Activated naive CD4-positive, alpha-beta T cell treated with anti-CD3 and anti-CD28 coated beads for 36 hours (primary cell): ENCODE measurements at regions not wholly inside any gene's neighbourhood (a gene's known extent, or its start where the extent isn't known, plus 50 kb on each side); places are given as distances from the start of the nearest gene placed in this dataset.

ENCODE experiments used
- CTCF ChIA-PET: fragments of 350-600 bp; sonication (Branson Sonifier 250); formaldehyde crosslinking; loops from one replicate; lab custom pipeline; 2021; ENCODE audit warnings: antibody characterized with exemption; lab: Charles Lee
- DNase-seq: peaks from one replicate; pipeline ENCODE4 v3.0.0-alpha.2; 2020
- H3K27ac Mint-ChIP-seq: one replicate; pipeline ENCODE4 v1.8.0; 2021; ENCODE audit warnings: mild to moderate bottlenecking, mixed read lengths
- H3K27me3 Mint-ChIP-seq: one replicate; pipeline ENCODE4 v1.8.0; 2021; ENCODE audit warnings: low read depth, mixed read lengths
- H3K36me3 Mint-ChIP-seq: one replicate; pipeline ENCODE4 v1.8.0; 2021; ENCODE audit warnings: low read depth, mixed read lengths
- H3K4me1 Mint-ChIP-seq: one replicate; pipeline ENCODE4 v1.8.0; 2021; ENCODE audit warnings: low read depth, mixed read lengths
- H3K4me3 Mint-ChIP-seq: one replicate; pipeline ENCODE4 v1.8.0; 2021; ENCODE audit warnings: mild to moderate bottlenecking, moderate library complexity, mixed read lengths
- H3K9me3 Mint-ChIP-seq: one replicate; pipeline ENCODE4 v1.8.0; 2021; ENCODE audit warnings: mixed read lengths
- intact Hi-C: fragments of 100-400 bp; cut with micrococcal nuclease; formaldehyde crosslinking; loops from one replicate; pipeline ENCODE4 v1.15.1; 2023

DNA sequence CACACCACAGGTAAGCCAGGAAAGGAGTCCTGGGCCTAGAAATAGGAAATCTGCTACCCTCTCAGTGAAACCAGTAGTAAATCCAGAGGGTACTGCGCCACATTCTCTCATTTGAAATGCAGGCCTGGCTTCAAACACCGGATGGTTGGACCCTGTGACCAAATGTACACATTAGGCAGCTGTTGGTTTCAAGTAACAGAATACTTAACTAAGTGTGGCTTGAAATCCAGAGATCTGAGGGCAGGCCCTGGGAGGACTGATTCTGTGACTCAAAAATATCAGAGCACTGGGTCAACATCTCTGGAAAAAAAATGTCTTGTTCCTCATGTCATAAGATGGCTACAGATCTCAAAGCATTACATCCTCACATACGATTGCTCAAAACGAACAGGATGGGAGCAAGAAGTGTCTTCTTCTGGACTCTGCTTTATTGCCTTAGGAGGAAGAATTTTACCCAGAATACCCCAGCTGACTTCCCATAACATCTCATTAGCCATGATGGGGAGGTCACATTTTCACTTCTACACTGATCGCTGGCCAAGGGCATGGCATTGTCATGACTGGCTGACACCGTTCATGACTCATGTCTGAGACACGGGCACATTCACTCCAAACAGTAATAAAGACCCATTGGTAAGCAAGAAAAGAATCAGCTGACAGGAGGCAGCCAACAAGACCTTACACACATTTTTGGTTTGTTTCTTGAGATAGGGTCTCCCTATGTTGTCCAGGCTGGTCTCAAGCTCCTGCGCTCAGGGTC is 166.0 kb downstream of the ARRDC4 start:
- intact Hi-C loops = no loop called here
- Mint-ChIP-seq H3K4me3 (no peak overlapping the region), H3K27me3 (peaks cover 4% of the 10 kb centered on the region), H3K36me3 (no peaks in the 10 kb centered on the region), H3K27ac (no peak overlapping the region), H3K9me3 (no peaks in the 10 kb centered on the region), H3K4me1 (no peaks in the 10 kb centered on the region)
- CTCF ChIA-PET = interaction anchor here (0.7 kb wide), 1 partner anchor 227 kb away, joined by 3 read pairs; no protein-coding TSS in a partner anchor
- no peak for DNase-seq

DNA sequence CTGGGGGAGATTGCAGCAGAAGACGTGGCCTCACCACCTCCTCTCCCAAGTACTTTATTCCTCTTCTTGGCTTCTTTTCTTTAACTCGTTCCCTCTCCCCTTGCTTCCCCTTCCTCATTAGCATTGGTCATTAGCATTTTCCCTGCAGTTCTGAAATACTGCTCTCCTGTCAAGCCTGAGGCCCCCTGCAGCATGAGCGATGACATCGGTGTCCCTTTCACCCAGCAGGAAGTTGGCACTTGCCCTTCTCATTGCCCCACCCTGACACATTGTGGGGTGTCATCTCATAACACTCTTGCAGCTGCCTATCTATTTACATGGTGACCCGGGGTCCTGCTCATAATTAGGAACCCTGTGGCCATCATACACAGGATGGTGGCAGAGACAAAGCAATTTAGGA is 167.1 kb downstream of the ARRDC4 start:
- Mint-ChIP-seq H3K27ac (no peak overlapping the region), H3K36me3 (no peaks in the 10 kb centered on the region), H3K27me3 (peaks cover 6% of the 10 kb centered on the region), H3K4me1 (no peaks in the 10 kb centered on the region), H3K4me3 (no peak overlapping the region), H3K9me3 (no peaks in the 10 kb centered on the region)
- intact Hi-C loops = no loop called here
- CTCF ChIA-PET = no interaction called here
- no peak for DNase-seq

DNA sequence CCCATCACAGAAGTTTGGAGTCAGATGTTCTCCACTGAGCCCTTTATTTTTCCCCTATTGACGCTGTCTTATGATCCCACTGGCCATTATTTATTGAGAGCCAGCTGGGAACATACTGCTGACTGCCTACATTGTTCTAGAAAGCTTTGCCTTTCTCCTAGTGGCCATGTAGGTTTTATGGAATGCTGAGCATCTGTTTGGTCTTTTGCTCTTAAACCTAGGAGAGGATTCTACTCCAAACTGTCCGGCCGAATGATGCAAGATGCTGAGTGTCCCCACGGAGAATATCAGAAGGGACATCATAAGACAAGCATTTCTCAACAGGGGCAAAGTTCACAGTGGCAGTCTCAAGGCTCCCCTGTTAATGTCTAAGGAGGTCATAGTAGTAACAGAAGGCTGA is 171.4 kb downstream of the ARRDC4 start:
- CTCF ChIA-PET = no interaction called here
- H3K9me3 Mint-ChIP-seq = no peaks in the 10 kb centered on the region
- no peaks in the 10 kb centered on the region for H3K36me3 Mint-ChIP-seq
- H3K4me1 Mint-ChIP-seq = no peaks in the 10 kb centered on the region
- no peak overlapping the region for H3K4me3 Mint-ChIP-seq
- H3K27ac Mint-ChIP-seq = no peak overlapping the region
- peaks cover 6% of the 10 kb centered on the region for H3K27me3 Mint-ChIP-seq
- intact Hi-C loops = no loop called here
- no peak for DNase-seq

DNA sequence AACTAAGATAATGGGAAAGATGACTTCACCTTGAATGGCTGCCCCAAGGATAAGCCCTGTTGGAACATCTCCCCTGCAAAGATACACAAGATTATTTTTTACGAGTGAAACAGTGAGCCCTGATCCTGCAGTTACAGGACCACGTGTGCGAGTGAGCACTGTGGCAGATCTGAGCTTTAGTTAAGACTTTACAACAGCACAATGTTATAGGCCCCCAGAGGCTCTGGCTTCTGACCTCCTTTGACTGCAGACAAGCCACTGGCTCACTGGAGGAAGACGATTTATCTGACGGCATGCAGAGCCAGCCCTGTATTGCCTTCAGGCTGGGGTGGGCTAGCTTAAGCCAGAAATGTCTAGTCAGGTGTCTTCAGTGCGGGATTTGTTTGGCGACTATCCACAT is 174.4 kb downstream of the ARRDC4 start:
- CTCF ChIA-PET = no interaction called here

DNA sequence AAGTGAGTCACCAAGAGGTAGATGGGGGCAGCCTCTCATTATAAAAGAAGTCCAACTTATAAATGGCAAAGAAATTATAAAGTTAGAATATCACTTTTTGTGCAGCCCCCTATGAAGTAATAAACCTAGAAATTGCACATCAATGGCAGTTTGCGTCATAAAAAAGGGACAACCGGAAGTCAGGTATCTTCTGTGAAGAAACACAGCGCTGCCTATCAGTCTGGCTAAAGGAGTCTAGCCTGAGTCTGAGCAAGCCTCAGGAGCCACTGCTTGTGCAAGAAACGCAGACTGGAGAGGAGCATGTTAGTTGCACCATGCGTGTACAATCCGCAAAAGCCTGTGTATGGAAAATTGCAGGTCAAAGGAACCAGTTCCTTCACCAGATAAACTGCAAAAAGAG is 178.4 kb downstream of the ARRDC4 start:
- H3K27me3 Mint-ChIP-seq = peaks cover 3% of the 10 kb centered on the region
- H3K27ac Mint-ChIP-seq = no peak overlapping the region
- H3K4me1 Mint-ChIP-seq = no peaks in the 10 kb centered on the region
- H3K9me3 Mint-ChIP-seq = no peaks in the 10 kb centered on the region
- intact Hi-C loops = no loop called here
- no peak for DNase-seq
- H3K36me3 Mint-ChIP-seq = no peaks in the 10 kb centered on the region
- no peak overlapping the region for H3K4me3 Mint-ChIP-seq
- CTCF ChIA-PET = no interaction called here

More for the DNA sequence above, 174.4 kb downstream of the ARRDC4 start:
- Mint-ChIP-seq H3K27ac (no peak overlapping the region), H3K36me3 (no peaks in the 10 kb centered on the region), H3K4me1 (no peaks in the 10 kb centered on the region), H3K9me3 (no peaks in the 10 kb centered on the region), H3K4me3 (no peak overlapping the region), H3K27me3 (peaks cover 6% of the 10 kb centered on the region)
- DNase-seq = no peak
- intact Hi-C loops = no loop called here

DNA sequence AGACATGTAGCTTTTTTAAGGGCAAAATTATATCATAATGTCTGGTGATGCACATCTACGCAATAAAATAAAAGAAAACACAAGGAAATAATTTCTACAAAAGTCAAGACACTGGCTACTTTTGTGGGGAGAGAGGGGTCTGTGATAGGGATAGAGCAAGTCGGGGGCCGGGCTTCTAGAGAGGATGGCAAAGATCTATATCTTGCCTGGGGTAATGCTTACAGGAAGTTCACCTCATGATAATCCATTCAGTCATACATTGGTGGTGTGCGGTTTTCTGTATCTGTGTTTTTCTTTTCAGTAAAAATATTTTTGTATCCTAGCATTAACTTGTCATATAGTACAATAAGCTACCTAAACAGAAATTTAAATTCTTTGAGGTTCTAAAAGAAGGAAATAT is 178.8 kb downstream of the ARRDC4 start:
- DNase-seq = no peak
- Mint-ChIP-seq H3K36me3 (no peaks in the 10 kb centered on the region), H3K27me3 (peaks cover 3% of the 10 kb centered on the region), H3K4me1 (no peaks in the 10 kb centered on the region), H3K9me3 (no peaks in the 10 kb centered on the region), H3K4me3 (no peak overlapping the region), H3K27ac (no peak overlapping the region)
- CTCF ChIA-PET = no interaction called here
- intact Hi-C loops = no loop called here

DNA sequence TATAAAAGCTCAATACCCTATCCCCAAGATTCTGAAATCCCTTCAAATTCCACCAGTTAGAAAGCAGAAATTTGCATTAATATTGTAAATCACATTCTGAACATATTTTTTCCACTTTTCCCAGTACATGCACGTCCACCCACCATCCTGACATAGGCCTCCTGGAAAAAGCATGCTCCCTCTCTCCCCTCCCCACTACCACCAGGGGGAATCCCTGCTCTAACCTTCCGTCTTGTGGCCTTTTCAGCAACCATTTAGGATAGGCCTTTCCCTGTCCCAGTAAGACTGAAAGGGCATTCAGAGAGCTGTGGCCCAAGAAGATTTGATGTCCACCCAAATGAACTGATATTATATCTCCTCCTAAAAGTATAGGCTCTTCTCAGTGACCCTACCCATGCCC is 182.1 kb downstream of the ARRDC4 start:
- H3K9me3 Mint-ChIP-seq = no peaks in the 10 kb centered on the region
- H3K27ac Mint-ChIP-seq = no peak overlapping the region
- H3K36me3 Mint-ChIP-seq = no peaks in the 10 kb centered on the region
- no peak for DNase-seq
- H3K4me1 Mint-ChIP-seq = no peaks in the 10 kb centered on the region
- peaks cover 4% of the 10 kb centered on the region for H3K27me3 Mint-ChIP-seq
- H3K4me3 Mint-ChIP-seq = no peak overlapping the region
- CTCF ChIA-PET = interaction anchor here (0.6 kb wide), 1 partner anchor 56 kb away, joined by 3 read pairs; no protein-coding TSS in a partner anchor
- intact Hi-C loops = no loop called here

DNA sequence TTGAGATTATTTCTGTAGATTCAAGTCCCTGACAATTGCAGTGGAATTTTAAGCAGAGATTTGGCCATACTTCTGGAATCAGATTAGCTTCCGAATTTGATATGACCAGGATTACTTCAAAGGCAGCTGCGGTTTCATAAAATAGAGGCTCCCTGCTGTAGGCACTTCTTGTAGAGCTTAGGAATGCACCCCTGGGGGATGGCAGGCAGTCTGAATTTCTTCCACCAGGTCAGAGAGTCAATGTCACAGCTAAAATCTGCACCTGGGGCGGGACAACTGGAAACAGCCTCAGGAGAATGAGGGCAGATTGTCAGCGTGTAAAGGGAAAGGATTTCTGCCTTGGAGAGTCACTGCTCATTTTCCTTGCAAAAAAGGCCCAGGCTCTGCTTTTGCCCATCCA is 182.6 kb downstream of the ARRDC4 start:
- CTCF ChIA-PET = interaction anchor here (0.8 kb wide), 1 partner anchor 35 kb away, joined by 3 read pairs; no protein-coding TSS in a partner anchor
- no peak for DNase-seq
- no peak overlapping the region for H3K4me3 Mint-ChIP-seq
- H3K27ac Mint-ChIP-seq = no peak overlapping the region
- intact Hi-C loops = no loop called here
- H3K27me3 Mint-ChIP-seq = peaks cover 4% of the 10 kb centered on the region
- no peaks in the 10 kb centered on the region for H3K36me3 Mint-ChIP-seq
- no peaks in the 10 kb centered on the region for H3K9me3 Mint-ChIP-seq
- no peaks in the 10 kb centered on the region for H3K4me1 Mint-ChIP-seq

DNA sequence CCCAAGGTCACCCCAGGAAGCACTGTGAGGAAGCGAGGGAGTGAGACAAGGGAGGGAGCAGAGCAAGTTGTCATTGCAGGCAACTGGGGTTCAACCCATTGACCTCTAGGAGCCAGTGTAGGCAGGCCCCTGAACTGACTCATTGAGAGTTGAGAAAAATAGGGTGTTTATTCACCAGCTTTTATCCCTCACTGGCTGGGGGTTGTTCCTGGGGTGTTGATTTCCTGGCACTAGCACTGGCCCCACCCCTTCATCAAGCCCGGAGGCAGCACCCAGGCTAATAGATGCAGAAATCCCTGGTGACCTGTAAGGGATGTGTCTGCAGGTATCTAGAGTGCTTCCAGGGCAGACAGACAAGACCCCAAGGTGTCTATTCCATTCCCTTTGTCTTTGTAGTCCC is 183.9 kb downstream of the ARRDC4 start:
- peaks cover 6% of the 10 kb centered on the region for H3K27me3 Mint-ChIP-seq
- no peaks in the 10 kb centered on the region for H3K9me3 Mint-ChIP-seq
- no peaks in the 10 kb centered on the region for H3K4me1 Mint-ChIP-seq
- CTCF ChIA-PET = no interaction called here
- H3K36me3 Mint-ChIP-seq = no peaks in the 10 kb centered on the region
- H3K27ac Mint-ChIP-seq = no peak overlapping the region
- DNase-seq = no peak
- intact Hi-C loops = no loop called here
- H3K4me3 Mint-ChIP-seq = no peak overlapping the region

DNA sequence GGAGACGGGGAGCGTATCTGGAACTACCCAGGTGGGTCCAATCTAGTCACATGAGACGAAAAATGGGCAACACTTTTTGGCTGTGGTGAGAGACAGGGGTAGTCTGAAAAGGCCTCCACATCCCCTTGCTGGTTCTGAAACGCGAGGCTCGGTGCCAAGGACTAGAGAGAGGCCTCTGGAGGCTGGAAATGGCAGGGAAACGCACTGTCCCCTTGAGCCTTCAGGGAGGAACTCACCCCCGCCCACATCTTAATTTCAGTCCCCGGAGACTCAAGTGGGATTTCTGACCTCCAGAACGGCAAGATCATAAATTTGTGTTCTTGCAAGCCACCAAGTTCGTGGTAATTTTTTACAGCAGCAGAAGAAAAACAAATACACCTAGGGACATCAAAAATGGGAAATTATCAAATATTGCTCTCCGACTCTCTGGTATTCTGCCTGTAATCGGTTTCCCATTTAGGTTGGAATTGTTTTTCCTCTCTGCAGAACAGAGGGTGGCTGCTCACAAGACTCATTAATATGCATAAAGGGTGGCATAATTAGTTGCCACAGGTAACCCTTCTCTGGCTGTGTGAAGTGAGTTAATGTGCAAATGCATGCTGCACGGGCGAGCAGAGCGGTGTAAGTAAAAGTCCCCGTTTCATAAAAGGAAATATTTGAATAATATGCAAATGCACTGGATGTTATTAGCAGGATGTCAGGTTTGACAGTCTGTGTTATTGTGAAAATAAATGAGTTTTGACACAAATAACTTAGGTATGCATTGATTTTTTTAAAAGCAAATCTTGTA is 185.7 kb downstream of the ARRDC4 start:
- intact Hi-C loops = no loop called here
- Mint-ChIP-seq H3K36me3 (no peaks in the 10 kb centered on the region), H3K4me1 (no peaks in the 10 kb centered on the region), H3K9me3 (no peaks in the 10 kb centered on the region), H3K27me3 (peaks cover 7% of the 10 kb centered on the region), H3K4me3 (no peak overlapping the region), H3K27ac (no peak overlapping the region)
- CTCF ChIA-PET = no interaction called here
- no peak for DNase-seq

DNA sequence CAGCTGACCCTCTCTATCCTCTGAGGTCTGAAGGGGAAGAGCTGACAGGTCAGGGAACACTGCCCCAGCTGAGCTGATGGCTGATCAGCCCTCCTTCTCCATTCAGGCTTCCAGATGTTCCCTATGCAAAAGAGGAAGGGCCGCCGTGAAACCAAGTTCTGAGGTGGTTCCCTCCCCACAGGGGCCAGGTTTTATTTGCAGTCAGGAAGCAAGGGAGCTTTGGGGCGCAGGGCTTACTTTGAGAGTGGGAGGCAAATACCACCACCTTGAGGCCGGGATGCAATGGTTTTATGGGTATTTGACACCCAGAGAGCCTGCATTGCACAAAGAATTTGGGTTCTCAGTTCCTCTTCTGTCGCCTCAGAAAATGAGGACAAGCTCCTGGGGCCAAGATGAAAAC is 186.9 kb downstream of the ARRDC4 start:
- Mint-ChIP-seq H3K36me3 (no peaks in the 10 kb centered on the region), H3K4me3 (no peak overlapping the region), H3K9me3 (peaks cover 3% of the 10 kb centered on the region), H3K27me3 (peaks cover 7% of the 10 kb centered on the region), H3K27ac (no peak overlapping the region), H3K4me1 (no peaks in the 10 kb centered on the region)
- intact Hi-C loops = no loop called here
- CTCF ChIA-PET = no interaction called here
- DNase-seq = no peak

DNA sequence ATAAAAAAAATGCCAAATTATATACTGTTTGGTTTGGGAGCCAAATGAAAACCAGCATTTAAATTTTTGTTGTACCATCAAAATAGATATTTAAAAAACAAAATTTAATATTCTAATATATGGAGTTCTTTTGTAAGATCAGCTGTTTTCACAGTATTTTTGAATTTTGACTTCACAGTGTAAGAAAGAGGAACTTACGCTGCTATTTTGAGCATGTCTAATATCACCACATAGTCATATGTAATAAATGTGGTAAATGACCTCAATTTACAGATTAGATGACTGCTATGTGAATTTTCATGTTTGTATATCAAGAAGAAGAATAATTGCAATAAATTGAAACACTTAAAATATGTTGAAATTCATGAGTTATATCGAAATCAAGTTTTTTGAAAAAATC is 189.6 kb downstream of the ARRDC4 start:
- Mint-ChIP-seq H3K27ac (no peak overlapping the region), H3K27me3 (peaks cover 9% of the 10 kb centered on the region), H3K4me1 (no peaks in the 10 kb centered on the region), H3K36me3 (no peaks in the 10 kb centered on the region), H3K9me3 (peaks cover 4% of the 10 kb centered on the region), H3K4me3 (no peak overlapping the region)
- CTCF ChIA-PET = interaction anchor here (0.7 kb wide), 1 partner anchor 57 kb away, joined by 4 read pairs; no protein-coding TSS in a partner anchor
- DNase-seq = no peak
- intact Hi-C loops = no loop called here

DNA sequence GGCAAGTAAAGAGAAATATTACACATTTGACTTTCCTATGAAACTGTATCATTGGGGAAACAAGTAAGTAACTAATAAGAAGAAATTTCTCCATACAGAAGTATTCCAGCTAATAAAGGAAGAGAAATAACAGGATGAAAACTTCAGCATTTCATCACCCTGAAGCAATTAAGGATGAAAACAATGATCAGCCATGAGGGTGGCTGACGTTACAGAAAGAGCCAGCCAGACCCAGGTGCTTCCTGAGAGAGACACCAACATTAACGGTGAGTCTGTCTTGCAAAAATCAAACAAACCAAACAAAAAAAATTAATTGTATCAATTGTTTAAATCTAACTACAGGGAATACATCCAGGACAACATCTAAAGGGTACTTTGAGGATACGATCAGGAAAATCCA is 190.0 kb downstream of the ARRDC4 start:
- Mint-ChIP-seq H3K4me3 (no peak overlapping the region), H3K27ac (no peak overlapping the region), H3K9me3 (peaks cover 4% of the 10 kb centered on the region), H3K36me3 (no peaks in the 10 kb centered on the region), H3K4me1 (no peaks in the 10 kb centered on the region), H3K27me3 (peaks cover 7% of the 10 kb centered on the region)
- intact Hi-C loops = no loop called here
- DNase-seq = no peak
- CTCF ChIA-PET = interaction anchor here (0.7 kb wide), 1 partner anchor 57 kb away, joined by 4 read pairs; no protein-coding TSS in a partner anchor
